ENCODE measurements at regions not wholly inside any gene's neighbourhood (a gene's known extent, or its start where the extent isn't known, plus 50 kb on each side); places are given as distances from the start of the nearest gene placed in this dataset.

DNA sequence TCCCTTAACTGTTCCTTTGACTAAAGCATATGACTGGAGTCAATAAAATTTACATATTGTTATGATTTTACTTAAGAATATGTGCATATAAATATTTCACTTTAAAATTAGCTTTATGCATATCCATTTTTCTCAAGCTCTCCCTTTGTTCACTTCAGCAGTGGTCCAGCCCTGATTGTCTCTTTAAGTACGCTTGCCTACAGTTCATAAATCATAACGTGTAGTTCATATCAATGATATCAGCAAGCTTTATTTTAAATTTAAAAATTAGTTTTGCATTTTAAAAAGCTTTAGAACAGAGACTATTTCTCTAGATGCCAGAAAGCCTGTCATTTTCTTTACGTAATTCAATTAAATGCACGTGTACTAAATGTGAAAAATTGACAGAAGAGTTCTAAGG lies 721.9 kb downstream of the OTOL1 start:
- no peaks in the 10 kb centered on the region for H3K36me3 ChIP-seq (replicated peaks in 1 of 2; ENCODE audit: control insufficient read depth in 1 of 2, insufficient read depth in 2 of 2, low read length in 2 of 2)
- CTCF ChIA-PET (ENCODE audit: low intra/inter-chr PET ratio, low total read pairs), result no interaction called here
- under 1% methylated on average over 4 of the region's 4 CpGs for WGBS (ENCODE audit: low lambda C conversion rate)
- no peak overlapping the region for H3K27ac ChIP-seq (ENCODE audit: extremely low read length, insufficient read depth, low read length)
- no peak overlapping the region for H3K4me3 ChIP-seq (replicated peaks in 1 of 3; ENCODE audit: insufficient read depth in 1 of 3, low read depth in 2 of 3, low read length in 3 of 3)
- no peaks in the 10 kb centered on the region for H3K9me3 ChIP-seq (ENCODE audit: low read length)
- H3K79me2 ChIP-seq (ENCODE audit: insufficient read depth, low read length), result no peaks in the 10 kb centered on the region
- POLR2A ChIA-PET, result no interaction called here
- no peaks in the 10 kb centered on the region for H3K4me1 ChIP-seq (ENCODE audit: insufficient read depth, low read length)
- H3K9ac ChIP-seq (ENCODE audit: insufficient read depth, low read depth, low read length), result no peak overlapping the region
- no peaks in the 10 kb centered on the region for H3K27me3 ChIP-seq (ENCODE audit: control insufficient read depth in 1 of 2, insufficient read depth in 2 of 2, low read length in 2 of 2)
- no TSS peak for BruUV-seq (replicated peaks)
- ATAC-seq, result no peak
- intact Hi-C loops (cut with micrococcal nuclease; ENCODE audit: unreplicated experiment), result no loop called here
- no peak overlapping the region for H3K4me2 ChIP-seq (ENCODE audit: low read depth, low read length)
- in situ Hi-C loops (cut with HindIII; ENCODE audit: extremely low pct_ligation_motif_present, low pct_unique_long_range_greater_than_20kb), result no loop called here
- H4K20me1 ChIP-seq (ENCODE audit: insufficient read depth, low read length), result no peaks in the 10 kb centered on the region
- TF ChIP-seq HNF4G (IDR thresholded peaks at IDR 0.05; ENCODE audit: borderline replicate concordance, low read depth, low read length) (no peak), HNF4G (CRISPR knock-in tag; IDR thresholded peaks at IDR 0.05; ENCODE audit: borderline replicate concordance, low read depth) (no peak), ZNF274 (CRISPR knock-in tag; IDR thresholded peaks at IDR 0.05) (no peak), PPARG (CRISPR knock-in tag; conservative IDR thresholded peaks at IDR 0.05) (no peak), ESRRA (CRISPR knock-in tag; IDR thresholded peaks at IDR 0.05; ENCODE audit: low read depth) (no peak), RORA (CRISPR knock-in tag; IDR thresholded peaks at IDR 0.05) (no peak), TP53 (CRISPR knock-in tag; conservative IDR thresholded peaks at IDR 0.05) (no peak), ZNF24 (IDR thresholded peaks at IDR 0.05) (no peak)
- TF ChIP-seq, protein P1, sequence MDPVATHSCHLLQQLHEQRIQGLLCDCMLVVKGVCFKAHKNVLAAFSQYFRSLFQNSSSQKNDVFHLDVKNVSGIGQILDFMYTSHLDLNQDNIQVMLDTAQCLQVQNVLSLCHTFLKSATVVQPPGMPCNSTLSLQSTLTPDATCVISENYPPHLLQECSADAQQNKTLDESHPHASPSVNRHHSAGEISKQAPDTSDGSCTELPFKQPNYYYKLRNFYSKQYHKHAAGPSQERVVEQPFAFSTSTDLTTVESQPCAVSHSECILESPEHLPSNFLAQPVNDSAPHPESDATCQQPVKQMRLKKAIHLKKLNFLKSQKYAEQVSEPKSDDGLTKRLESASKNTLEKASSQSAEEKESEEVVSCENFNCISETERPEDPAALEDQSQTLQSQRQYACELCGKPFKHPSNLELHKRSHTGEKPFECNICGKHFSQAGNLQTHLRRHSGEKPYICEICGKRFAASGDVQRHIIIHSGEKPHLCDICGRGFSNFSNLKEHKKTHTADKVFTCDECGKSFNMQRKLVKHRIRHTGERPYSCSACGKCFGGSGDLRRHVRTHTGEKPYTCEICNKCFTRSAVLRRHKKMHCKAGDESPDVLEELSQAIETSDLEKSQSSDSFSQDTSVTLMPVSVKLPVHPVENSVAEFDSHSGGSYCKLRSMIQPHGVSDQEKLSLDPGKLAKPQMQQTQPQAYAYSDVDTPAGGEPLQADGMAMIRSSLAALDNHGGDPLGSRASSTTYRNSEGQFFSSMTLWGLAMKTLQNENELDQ (CRISPR knock-in tag; IDR thresholded peaks at IDR 0.05; ENCODE audit: borderline replicate concordance), result no peak
- H2AFZ ChIP-seq (ENCODE audit: low read length), result no peak overlapping the region
- no peak for FAIRE-seq
- no peak for DNase-seq (ENCODE audit: low spot score)

Data from HepG2 (cell line).